IMR-90 (cell line): ENCODE measurements at regions not wholly inside any gene's neighbourhood (a gene's known extent, or its start where the extent isn't known, plus 50 kb on each side); places are given as distances from the start of the nearest gene placed in this dataset.
"Not testable (repeated sequence)": the region's sequence is repeated elsewhere in the genome, so short reads cannot be mapped to it uniquely, and the experiment has no call there.

Experiments
- MXI1 ChIP-seq: IDR thresholded peaks from 2 replicates; pipeline ENCODE4 v1.6.1; 2012; ENCODE audit warnings: low read depth, mild to moderate bottlenecking, low read length, moderate library complexity, borderline replicate concordance
- POLR2A ChIP-seq: IDR thresholded peaks from 2 replicates; pipeline ENCODE4 v1.6.1; 2012; ENCODE audit warnings: mild to moderate bottlenecking, low read depth, low read length
- SMC3 ChIP-seq: fragments of 150-350 bp; IDR thresholded peaks from 2 replicates; pipeline ENCODE4 v1.6.1; 2016; ENCODE audit warnings: low read depth, mild to moderate bottlenecking, antibody characterized with exemption, low read length, moderate library complexity
- TF ChIP-seq, protein P1 (sequence below): fragments of 150-350 bp; IDR thresholded peaks from 2 replicates; pipeline ENCODE4 v1.6.1; 2016; ENCODE audit warnings: low read depth, mild to moderate bottlenecking, low read length, moderate library complexity, borderline replicate concordance
- TF ChIP-seq, protein P2 (sequence below): conservative IDR thresholded peaks from 2 replicates; pipeline ENCODE4 v1.5.1; 2012; ENCODE audit warnings: mild to moderate bottlenecking, low read depth, low read length, improper control_type of control experiment

DNA sequence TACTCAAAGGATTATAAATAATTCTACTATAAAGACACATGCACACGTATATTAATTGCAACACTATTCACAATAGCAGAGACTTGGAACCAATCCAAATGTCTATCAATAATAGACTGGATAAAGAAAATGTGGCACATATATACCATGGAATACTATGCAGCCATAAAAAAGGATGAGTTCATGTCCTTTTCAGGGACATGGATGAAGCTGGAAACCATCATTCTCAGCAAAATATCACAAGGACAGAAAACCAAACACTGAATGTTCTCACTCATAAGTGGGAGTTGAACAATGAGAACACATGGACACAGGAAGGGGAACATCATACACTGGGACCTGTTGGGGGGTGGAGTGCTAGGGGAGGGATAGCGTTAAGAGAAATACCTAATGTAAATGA is 1052.2 kb upstream of the POU3F4 start:
- TF ChIP-seq, protein P1, sequence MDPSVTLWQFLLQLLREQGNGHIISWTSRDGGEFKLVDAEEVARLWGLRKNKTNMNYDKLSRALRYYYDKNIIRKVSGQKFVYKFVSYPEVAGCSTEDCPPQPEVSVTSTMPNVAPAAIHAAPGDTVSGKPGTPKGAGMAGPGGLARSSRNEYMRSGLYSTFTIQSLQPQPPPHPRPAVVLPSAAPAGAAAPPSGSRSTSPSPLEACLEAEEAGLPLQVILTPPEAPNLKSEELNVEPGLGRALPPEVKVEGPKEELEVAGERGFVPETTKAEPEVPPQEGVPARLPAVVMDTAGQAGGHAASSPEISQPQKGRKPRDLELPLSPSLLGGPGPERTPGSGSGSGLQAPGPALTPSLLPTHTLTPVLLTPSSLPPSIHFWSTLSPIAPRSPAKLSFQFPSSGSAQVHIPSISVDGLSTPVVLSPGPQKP: not testable (repeated sequence)
- not testable (repeated sequence) for TF ChIP-seq MXI1, SMC3, POLR2A
- TF ChIP-seq, protein P2, sequence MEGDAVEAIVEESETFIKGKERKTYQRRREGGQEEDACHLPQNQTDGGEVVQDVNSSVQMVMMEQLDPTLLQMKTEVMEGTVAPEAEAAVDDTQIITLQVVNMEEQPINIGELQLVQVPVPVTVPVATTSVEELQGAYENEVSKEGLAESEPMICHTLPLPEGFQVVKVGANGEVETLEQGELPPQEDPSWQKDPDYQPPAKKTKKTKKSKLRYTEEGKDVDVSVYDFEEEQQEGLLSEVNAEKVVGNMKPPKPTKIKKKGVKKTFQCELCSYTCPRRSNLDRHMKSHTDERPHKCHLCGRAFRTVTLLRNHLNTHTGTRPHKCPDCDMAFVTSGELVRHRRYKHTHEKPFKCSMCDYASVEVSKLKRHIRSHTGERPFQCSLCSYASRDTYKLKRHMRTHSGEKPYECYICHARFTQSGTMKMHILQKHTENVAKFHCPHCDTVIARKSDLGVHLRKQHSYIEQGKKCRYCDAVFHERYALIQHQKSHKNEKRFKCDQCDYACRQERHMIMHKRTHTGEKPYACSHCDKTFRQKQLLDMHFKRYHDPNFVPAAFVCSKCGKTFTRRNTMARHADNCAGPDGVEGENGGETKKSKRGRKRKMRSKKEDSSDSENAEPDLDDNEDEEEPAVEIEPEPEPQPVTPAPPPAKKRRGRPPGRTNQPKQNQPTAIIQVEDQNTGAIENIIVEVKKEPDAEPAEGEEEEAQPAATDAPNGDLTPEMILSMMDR: not testable (repeated sequence)
